ENCODE measurements at regions not wholly inside any gene's neighbourhood (a gene's known extent, or its start where the extent isn't known, plus 50 kb on each side); places are given as distances from the start of the nearest gene placed in this dataset.

GRCh38 chr22:47594836-47595521, 832.5 kb downstream of the TBC1D22A start:
- Histone ChIP-seq H3K9me3 (no peaks in the 10 kb centered on the region), H3K27ac (no peak overlapping the region), H3K27me3 (replicated peaks in 1 of 7) (peaks cover 0 to 11% (median 0%) of the 10 kb centered on the region in 7 donors), H3K4me3 (no peak overlapping the region), H3K4me1 (no peaks in the 10 kb centered on the region), H3K36me3 (no peaks in the 10 kb centered on the region)
- intact Hi-C loops (cut with DNase I; ENCODE audit: low total_unique reads) = no loop called here
- 79 to 89% (median 82%) methylated on average over 6 of the region's 6 CpGs for WGBS, 5 donors
- no peak for DNase-seq
- no peak for TF ChIP-seq POLR2A (IDR thresholded peaks at IDR 0.05)
- no peak for TF ChIP-seq POLR2AphosphoS5 (IDR thresholded peaks at IDR 0.05)
- no peak for TF ChIP-seq CTCF (IDR thresholded peaks at IDR 0.05 in 8 of 11, conservative IDR thresholded peaks at IDR 0.05 in 3 of 11)

- H3K27me3 ChIP-seq (replicated peaks in 1 of 7) = peaks cover 0 to 7% (median 0%) of the 10 kb centered on the region in 7 donors
- H3K27ac ChIP-seq = no peak overlapping the region
- WGBS, 5 donors = 81 to 94% (median 88%) methylated on average over 6 to 15 of the region's 15 CpGs
- no peaks in the 10 kb centered on the region for H3K9me3 ChIP-seq
- H3K4me1 ChIP-seq = no peaks in the 10 kb centered on the region
- DNase-seq = no peak
- no peaks in the 10 kb centered on the region for H3K36me3 ChIP-seq
- TF ChIP-seq POLR2AphosphoS5 (IDR thresholded peaks at IDR 0.05) (no peak), CTCF (IDR thresholded peaks at IDR 0.05 in 8 of 11, conservative IDR thresholded peaks at IDR 0.05 in 3 of 11) (no peak), POLR2A (IDR thresholded peaks at IDR 0.05) (no peak)
- intact Hi-C loops (cut with DNase I; ENCODE audit: low total_unique reads) = no loop called here
- H3K4me3 ChIP-seq = no peak overlapping the region
These were observed 831.5 kb downstream of the TBC1D22A start for GRCh38 chr22:47593911-47594311.

- no peak for DNase-seq
- no peak overlapping the region for H3K27ac ChIP-seq
- intact Hi-C loops (cut with DNase I; ENCODE audit: low total_unique reads) = no loop called here
- H3K27me3 ChIP-seq (replicated peaks in 1 of 7) = peaks cover 0 to 7% (median 0%) of the 10 kb centered on the region in 7 donors
- no peak overlapping the region for H3K4me3 ChIP-seq
- TF ChIP-seq POLR2A (IDR thresholded peaks at IDR 0.05) (no peak), CTCF (IDR thresholded peaks at IDR 0.05 in 8 of 11, conservative IDR thresholded peaks at IDR 0.05 in 3 of 11) (no peak), POLR2AphosphoS5 (IDR thresholded peaks at IDR 0.05) (no peak)
- WGBS, 5 donors = 73 to 92% (median 87%) methylated on average over 12 to 13 of the region's 13 CpGs
- H3K36me3 ChIP-seq = no peaks in the 10 kb centered on the region
- no peaks in the 10 kb centered on the region for H3K9me3 ChIP-seq
- no peaks in the 10 kb centered on the region for H3K4me1 ChIP-seq
These were observed 830.8 kb downstream of the TBC1D22A start for GRCh38 chr22:47593291-47593690.

GRCh38 chr22:47592791-47593190, 830.3 kb downstream of the TBC1D22A start:
- Histone ChIP-seq H3K27me3 (replicated peaks in 1 of 7) (peaks cover 0 to 7% (median 0%) of the 10 kb centered on the region in 7 donors), H3K9me3 (no peaks in the 10 kb centered on the region), H3K4me1 (no peaks in the 10 kb centered on the region), H3K36me3 (no peaks in the 10 kb centered on the region), H3K4me3 (no peak overlapping the region), H3K27ac (no peak overlapping the region)
- no peak for DNase-seq
- TF ChIP-seq POLR2AphosphoS5 (IDR thresholded peaks at IDR 0.05) (no peak), CTCF (IDR thresholded peaks at IDR 0.05 in 8 of 11, conservative IDR thresholded peaks at IDR 0.05 in 3 of 11) (no peak)
- intact Hi-C loops (cut with DNase I; ENCODE audit: low total_unique reads) = no loop called here
- WGBS, 5 donors = 86 to 93% (median 89%) methylated on average over 8 to 9 of the region's 9 CpGs

Measured in spleen (tissue), 11 donors.